ENCODE measurements at regions not wholly inside any gene's neighbourhood (a gene's known extent, or its start where the extent isn't known, plus 50 kb on each side); places are given as distances from the start of the nearest gene placed in this dataset.
"Not testable (repeated sequence)": the region's sequence is repeated elsewhere in the genome, so short reads cannot be mapped to it uniquely, and the experiment has no call there.

DNA sequence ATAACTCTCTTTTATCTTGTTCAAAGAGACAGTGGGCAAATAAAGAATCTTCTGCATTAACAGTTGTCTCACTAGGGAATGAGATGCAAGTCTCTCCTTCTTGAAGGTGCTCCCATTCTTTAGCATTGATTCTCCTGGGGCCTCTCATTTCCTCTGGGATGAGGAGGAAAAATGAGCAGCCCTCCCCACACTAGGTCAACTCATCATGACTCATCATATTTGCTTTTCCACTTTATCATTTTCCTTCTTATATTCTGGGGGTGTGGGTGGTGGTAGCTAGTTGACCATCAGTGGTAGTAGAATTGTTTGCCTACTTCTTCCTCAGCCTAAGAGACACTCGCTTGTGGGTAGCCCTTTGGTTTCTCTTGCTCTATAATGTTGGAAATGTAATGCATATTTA is 182.0 kb upstream of the C1orf87 start:
- no peak for DNase-seq

DNA sequence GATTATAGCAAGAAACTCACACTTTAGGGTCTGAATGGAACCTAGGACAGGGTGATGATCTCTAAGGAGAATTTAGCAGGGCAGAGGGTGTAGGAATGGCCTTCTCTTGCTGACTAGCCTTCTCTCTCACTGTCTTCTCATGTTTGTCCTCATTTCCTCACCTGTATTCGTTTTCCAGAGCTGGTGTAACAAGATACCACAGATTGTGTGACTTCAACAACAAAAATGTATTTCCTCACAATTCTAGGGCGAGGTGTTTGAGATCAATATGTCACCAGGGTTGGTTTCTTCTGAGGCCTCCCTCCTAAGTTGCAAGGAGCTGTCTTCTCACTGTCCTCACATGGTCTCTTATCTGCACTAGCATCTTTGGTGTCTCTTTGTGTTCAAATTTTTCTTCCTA is 177.9 kb upstream of the C1orf87 start:
- no peak for DNase-seq

DNA sequence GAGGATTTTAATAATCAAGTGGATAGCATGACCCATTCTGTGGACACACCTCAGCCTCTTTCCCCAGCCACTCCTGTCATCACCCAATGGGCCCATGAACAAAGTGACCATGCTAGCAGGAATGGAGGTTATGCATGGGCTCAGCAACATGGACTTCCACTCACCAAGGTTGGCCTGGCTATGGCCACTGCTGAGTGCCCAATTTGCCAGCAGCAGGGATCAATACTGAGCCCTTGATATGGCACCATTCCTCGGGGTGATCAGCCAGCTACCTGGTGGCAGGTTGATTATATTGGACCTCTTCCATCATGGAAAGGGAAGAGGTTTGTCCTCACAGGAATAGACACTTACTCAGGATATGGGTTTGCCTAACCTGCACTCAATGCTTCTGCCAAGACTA is 173.9 kb upstream of the C1orf87 start:
- not testable (repeated sequence) for DNase-seq

DNA sequence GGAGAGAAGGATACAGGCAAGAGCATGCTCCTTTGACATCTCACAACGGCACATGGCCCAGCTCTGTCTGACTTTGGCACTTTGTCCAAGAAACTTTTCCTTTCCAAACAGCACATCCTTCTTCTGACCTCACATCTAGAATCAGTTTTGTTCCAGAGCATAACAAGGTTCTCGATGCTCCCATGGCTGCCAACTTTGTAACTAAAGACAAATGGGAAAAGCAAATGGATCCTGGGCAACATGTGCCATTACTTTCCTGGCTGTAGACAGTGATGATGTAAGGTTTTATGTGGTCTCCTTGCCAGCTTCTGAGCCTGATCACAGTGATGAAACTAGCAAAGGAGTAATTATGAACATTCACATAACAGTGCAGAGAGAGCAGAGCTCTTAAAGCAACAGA is 171.8 kb upstream of the C1orf87 start:
- DNase-seq = no peak

GRCh38 chr1:60244906-60245305 is 171.3 kb upstream of the C1orf87 start:
- no peak for DNase-seq

GRCh38 chr1:60235275-60235674 is 161.7 kb upstream of the C1orf87 start:
- no peak for DNase-seq

GRCh38 chr1:60234776-60235175 is 161.2 kb upstream of the C1orf87 start:
- no peak for DNase-seq

DNA sequence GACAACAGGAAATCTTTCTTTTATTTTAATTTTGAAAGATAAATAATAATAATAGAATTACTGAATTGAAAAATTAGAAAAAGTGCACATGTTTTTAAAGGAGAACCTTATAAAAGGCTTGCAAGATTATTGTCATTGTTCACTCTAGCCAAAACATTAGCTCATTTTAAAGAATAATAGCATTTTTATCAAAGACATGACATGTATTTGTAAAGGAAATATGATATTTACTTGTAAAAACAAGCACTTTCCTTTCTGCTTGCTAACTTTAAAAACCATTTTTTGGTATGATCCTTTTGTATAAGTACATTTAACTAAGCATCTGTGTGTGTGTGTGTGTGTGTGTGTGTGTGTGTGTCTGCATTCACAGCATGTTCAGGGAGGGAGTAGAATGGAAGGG is 156.3 kb upstream of the C1orf87 start:
- no peak for DNase-seq

DNA sequence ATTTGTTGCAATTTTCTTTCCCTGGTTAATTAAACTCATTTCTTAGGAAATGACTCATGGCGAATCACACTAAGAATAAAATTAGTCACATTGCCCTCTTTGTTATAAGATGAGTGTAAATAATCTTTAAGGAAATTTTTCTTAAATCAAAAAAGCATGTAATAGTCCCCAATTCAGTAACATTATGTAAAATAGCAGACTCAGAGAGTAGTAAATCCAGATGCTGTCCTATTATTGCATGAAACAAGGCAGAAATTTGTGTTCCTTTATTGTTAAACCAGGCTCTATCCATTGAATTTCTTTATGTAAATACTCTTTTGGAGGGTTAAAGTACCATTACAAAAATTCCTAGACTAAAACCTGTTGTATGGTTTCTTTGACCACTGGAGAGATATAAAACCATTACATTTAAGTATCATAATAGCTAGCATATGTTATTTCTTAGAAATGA is 154.5 kb upstream of the C1orf87 start:
- DNase-seq = no peak

DNA sequence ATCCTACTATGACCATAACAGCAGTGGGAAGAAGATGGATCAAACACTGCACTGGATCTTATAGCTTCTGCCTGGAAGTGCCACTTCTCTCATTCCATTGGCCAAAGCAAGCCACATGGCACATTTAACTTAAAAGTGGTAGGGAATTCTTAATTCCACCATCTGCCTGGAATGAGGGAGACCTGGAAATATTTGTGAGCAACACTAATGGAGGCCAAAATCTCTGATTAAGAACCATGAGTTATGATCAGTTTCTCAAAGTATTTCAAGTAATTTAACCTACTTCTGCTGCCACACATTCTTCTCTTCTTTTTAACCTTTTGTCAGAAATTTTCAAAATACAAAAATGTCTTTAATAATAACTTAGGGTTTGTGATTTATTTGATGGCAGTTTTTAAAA is 154.0 kb upstream of the C1orf87 start:
- no peak for DNase-seq

DNA sequence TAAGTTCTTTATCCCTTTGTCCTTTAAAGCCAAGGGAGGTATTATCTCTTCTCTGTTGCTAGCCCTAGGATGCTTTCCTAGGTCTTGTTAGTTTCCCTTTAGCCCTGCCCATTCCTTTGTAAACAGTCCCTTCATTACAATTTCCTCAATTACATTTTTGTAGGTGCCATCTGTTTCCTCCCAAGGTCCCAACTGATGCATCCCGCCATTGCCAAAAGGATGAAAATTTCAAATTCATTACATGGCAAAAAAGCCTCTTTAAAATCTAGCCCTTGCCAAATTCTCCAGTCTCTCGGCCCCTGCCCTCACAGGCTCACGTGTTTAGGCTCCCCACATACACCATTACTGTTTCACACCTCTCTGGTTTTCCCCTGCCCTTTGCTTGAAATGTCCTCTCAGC is 151.9 kb upstream of the C1orf87 start:
- no peak for DNase-seq

- DNase-seq = no peak
These were observed 151.0 kb upstream of the C1orf87 start for GRCh38 chr1:60224523-60224922.

- no peak for DNase-seq
These were observed 149.6 kb upstream of the C1orf87 start for GRCh38 chr1:60223158-60223557.

DNA sequence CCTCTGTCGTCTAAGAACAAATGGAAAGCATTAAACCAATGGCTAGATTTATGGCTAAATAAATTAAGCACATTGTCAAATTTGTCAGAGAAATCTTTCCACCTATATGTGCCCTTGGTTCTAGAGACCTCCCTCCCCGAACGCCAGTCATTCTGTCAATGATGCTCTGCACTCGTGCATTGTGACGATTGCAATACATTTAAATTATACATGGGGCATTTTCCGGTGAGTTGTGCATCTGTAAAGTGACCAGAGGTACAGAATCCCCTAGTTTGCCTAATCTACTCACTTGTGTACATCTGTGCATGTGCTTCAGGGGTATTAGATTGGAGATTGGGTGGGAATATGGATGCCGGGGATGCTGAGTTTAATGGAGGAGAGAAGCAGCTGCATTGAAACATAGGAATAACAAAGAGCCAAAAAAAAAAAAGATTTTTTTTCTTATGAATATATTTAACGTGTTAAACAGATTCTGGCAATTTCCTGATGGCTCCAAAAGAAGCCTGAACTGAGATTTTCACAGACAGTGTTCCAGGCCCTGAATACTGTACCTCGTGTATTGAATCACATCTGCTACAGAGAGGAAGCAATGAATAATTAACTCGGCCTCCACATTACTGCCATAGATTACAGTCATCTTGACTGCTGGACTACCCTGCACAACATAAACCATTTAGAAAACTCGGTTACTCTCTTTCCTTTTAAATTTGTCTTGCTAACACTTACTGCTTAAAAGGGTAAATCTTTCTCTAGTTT is 149.0 kb upstream of the C1orf87 start:
- DNase-seq = no peak

GRCh38 chr1:60213253-60213652 is 139.7 kb upstream of the C1orf87 start:
- no peak for DNase-seq

GRCh38 chr1:60196026-60196425 is 122.5 kb upstream of the C1orf87 start:
- DNase-seq = no peak

- DNase-seq = no peak
These were observed 112.1 kb upstream of the C1orf87 start for GRCh38 chr1:60185684-60186083.

DNA sequence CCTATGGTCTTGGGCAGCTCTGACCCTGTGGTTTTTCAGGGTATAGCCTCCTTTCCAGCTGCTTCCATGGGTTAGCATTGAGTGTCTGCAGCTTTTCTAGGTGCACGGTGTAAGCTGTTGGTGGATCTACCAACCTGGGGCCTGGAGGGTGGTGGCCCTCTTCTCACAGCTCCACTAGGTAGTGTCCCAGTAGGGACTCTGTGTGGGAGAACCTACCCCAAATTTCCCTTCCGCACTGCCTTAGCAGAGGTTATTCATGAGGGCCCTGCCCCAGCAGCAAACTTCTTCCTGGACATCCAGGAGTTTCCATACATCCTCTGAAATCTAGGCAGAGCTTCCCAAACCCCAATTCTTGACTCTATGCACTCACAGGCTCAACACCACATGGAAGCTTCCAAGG is 111.0 kb upstream of the C1orf87 start:
- DNase-seq = no peak

GRCh38 chr1:60173729-60174505 is 100.3 kb upstream of the C1orf87 start:
- DNase-seq = no peak

DNA sequence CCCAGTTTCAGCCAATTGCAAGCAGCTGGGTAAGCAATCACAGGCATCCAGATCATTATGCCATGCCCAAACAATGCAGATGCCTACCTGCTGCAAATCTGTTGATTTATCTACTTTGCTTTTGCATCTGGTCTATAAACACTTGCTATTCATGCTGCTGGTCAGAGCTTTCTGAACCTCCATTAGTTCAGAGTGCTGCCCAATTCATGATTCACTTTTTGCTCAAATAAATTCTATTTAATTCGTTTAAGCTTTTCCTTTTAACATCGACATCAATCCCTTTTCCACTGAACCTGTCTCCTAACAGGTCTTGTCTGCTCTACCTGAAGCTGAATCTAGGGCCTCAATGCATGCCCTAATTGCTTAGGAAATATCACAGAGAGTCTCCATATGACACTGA is 99.4 kb upstream of the C1orf87 start:
- DNase-seq = no peak

- DNase-seq = no peak
These were observed 98.2 kb upstream of the C1orf87 start for GRCh38 chr1:60171801-60172200.

GRCh38 chr1:60170709-60171108 is 97.1 kb upstream of the C1orf87 start:
- DNase-seq = no peak

DNA sequence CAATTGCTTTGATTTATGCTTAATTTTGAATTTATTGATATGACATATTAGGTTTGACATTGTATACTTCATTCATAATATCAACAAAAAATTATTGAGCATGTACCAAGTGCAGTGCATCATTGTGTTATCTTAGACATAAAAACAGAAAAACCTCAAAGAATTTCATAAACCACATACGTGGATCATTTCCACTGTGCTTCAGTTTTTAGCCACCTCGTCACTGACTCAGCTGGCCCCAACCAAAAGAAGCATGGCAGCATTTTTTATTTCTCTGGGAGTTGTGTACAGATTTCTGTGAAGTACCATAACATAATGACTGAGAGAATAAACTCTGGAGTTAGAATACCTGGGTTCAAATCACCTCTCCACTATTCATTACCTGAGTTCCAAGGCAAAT is 95.6 kb upstream of the C1orf87 start:
- DNase-seq = no peak

DNA sequence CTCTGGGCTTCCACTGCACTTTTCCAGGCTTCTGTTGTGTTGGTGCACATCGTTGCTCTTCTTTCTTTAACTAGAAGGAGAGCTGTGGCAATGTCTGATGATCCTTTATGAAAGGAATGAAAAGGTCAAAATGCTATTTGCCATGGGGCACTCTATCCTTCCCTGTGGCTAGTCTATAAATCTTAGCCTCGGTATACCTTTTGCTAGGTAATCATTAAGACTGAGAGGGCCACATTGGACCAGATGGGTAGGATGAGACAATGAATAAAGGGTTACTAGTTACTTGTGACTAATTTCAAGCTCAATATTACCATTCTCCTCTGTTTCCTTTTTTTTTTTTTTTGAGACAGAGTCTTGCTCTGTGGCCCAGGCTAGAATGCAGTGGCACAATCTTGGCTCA is 89.4 kb upstream of the C1orf87 start:
- DNase-seq = no peak
